Body of pancreas (tissue), 4 donors: ENCODE measurements at regions not wholly inside any gene's neighbourhood (a gene's known extent, or its start where the extent isn't known, plus 50 kb on each side); places are given as distances from the start of the nearest gene placed in this dataset.

Experiments used
- ATAC-seq: fragments of 150-250 bp; one replicate; pipeline ENCODE4 v1.9.1; 2016
- DNase-seq, 4 donors: peaks; one replicate each; pipeline ENCODE4 v3.0.0-alpha.2; 2019
- H3K27ac ChIP-seq, 4 donors: fragments of 200-600 bp; sonication (generic); 1 replicate in 3 of 4; 2 replicates in 1 of 4; pipeline versions ENCODE4 v1.5.1 to v1.6.1; 2016 to 2019; ENCODE audit warnings: mild to moderate bottlenecking in 1 of 4, mixed read lengths in 1 of 4, moderate library complexity in 1 of 4
- H3K27me3 ChIP-seq, 2 donors: fragments of 200-600 bp; sonication (generic); one replicate each; pipeline ENCODE4 v1.6.0; 2016; ENCODE audit warnings: mild to moderate bottlenecking in 1 of 2
- H3K36me3 ChIP-seq, 2 donors: fragments of 200-600 bp; sonication (generic); replicated peaks in 1 of 2; 2 replicates each; pipeline ENCODE4 v1.5.1; 2016; ENCODE audit warnings: low read depth in 2 of 2; ENCODE audit not compliant: insufficient read depth in 1 of 2
- H3K4me1 ChIP-seq: fragments of 200-600 bp; sonication (generic); one replicate; pipeline ENCODE4 v1.6.0; 2016
- H3K4me3 ChIP-seq, 2 donors: fragments of 200-600 bp; sonication (generic); 1 replicate in 1 of 2; 2 replicates in 1 of 2; pipeline ENCODE4 v1.5.1; 2016 to 2019
- H3K9me3 ChIP-seq, 3 donors: fragments of 200-600 bp; sonication (generic); 1 replicate in 2 of 3; 2 replicates in 1 of 3; pipeline ENCODE4 v1.5.1; 2016
- CTCF ChIP-seq, 7 experiments: fragments of 450-650 bp in 4 of 7; fragments of 200-600 bp in 3 of 7; sonication (generic) in 3 of 7; IDR thresholded peaks; one replicate each; pipeline ENCODE4 v1.5.1; 2016 to 2019; ENCODE audit warnings: antibody characterized with exemption in 7 of 7
- POLR2A ChIP-seq, 3 donors: fragments of 450-650 bp; IDR thresholded peaks; one replicate each; pipeline ENCODE4 v1.6.1; 2016; ENCODE audit warnings: antibody characterized with exemption in 3 of 3, mild to moderate bottlenecking in 2 of 3
- WGBS, 2 donors: methylation state at CpG; one replicate each; pipeline ENCODE4 v1.1.5; 2017; 5-methylcytosine and 5-hydroxymethylcytosine counted together
- intact Hi-C: fragments of 100-400 bp; cut with DNase I; formaldehyde crosslinking; loops from one replicate; pipeline ENCODE4 v1.15.1; 2023

- no peak for DNase-seq
- intact Hi-C loops: no loop called here
- H3K36me3 ChIP-seq: no peaks in the 10 kb centered on the region
- H3K27me3 ChIP-seq: no peaks in the 10 kb centered on the region
- H3K4me3 ChIP-seq: no peak overlapping the region
- peaks cover 12% of the 10 kb centered on the region for H3K4me1 ChIP-seq
- H3K9me3 ChIP-seq: no peaks in the 10 kb centered on the region
- TF ChIP-seq POLR2A (IDR thresholded peaks at IDR 0.05) (no peak), CTCF (IDR thresholded peaks at IDR 0.05) (no peak)
- H3K27ac ChIP-seq: no peak overlapping the region
- no peak for ATAC-seq
- WGBS, 2 donors: 32 to 36% methylated on average over 7 of the region's 7 CpGs
These were observed 411.2 kb downstream of the SHQ1 start for GRCh38 chr3:72436863-72437592.

- no peaks in the 10 kb centered on the region for H3K36me3 ChIP-seq
- whole genome bisulfite sequencing, 2 donors: 55 to 60% methylated on average over 1 of the region's 1 CpG
- no peaks in the 10 kb centered on the region for H3K27me3 ChIP-seq
- intact Hi-C loops: no loop called here
- ATAC-seq (no peak), DNase-seq (no peak)
- H3K9me3 ChIP-seq: no peaks in the 10 kb centered on the region
- H3K4me3 ChIP-seq: no peak overlapping the region
- TF ChIP-seq CTCF (IDR thresholded peaks at IDR 0.05) (no peak), POLR2A (IDR thresholded peaks at IDR 0.05) (no peak)
- no peak overlapping the region for H3K27ac ChIP-seq
- peaks cover 25% of the 10 kb centered on the region for H3K4me1 ChIP-seq
These were observed 413.9 kb downstream of the SHQ1 start for GRCh38 chr3:72434296-72434695.

- H3K36me3 ChIP-seq: no peaks in the 10 kb centered on the region
- WGBS, 2 donors: 83 to 86% methylated on average over 7 of the region's 7 CpGs
- intact Hi-C loops: no loop called here
These were observed 416.0 kb downstream of the SHQ1 start for GRCh38 chr3:72432246-72432645.

GRCh38 chr3:72429589-72430353, 418.5 kb downstream of the SHQ1 start:
- intact Hi-C loops: no loop called here

More at GRCh38 chr3:72432246-72432645, 416.0 kb downstream of the SHQ1 start:
- TF ChIP-seq CTCF (IDR thresholded peaks at IDR 0.05): no peak
- no peak for TF ChIP-seq POLR2A (IDR thresholded peaks at IDR 0.05)
- no peak overlapping the region for H3K27ac ChIP-seq
- H3K4me3 ChIP-seq: no peak overlapping the region
- no peaks in the 10 kb centered on the region for H3K27me3 ChIP-seq
- no peak for DNase-seq
- H3K4me1 ChIP-seq: peaks cover 39% of the 10 kb centered on the region
- ATAC-seq: no peak
- no peaks in the 10 kb centered on the region for H3K9me3 ChIP-seq

More at GRCh38 chr3:72429589-72430353, 418.5 kb downstream of the SHQ1 start:
- Histone ChIP-seq H3K27me3 (no peaks in the 10 kb centered on the region), H3K27ac (no peak overlapping the region), H3K4me3 (no peak overlapping the region), H3K9me3 (no peaks in the 10 kb centered on the region), H3K4me1 (peaks cover 45% of the 10 kb centered on the region), H3K36me3 (no peaks in the 10 kb centered on the region)
- TF ChIP-seq POLR2A (IDR thresholded peaks at IDR 0.05) (no peak), CTCF (IDR thresholded peaks at IDR 0.05) (no peak)
- 58 to 59% methylated on average over 4 of the region's 4 CpGs for WGBS, 2 donors
- DNase-seq (no peak), ATAC-seq (no peak)
